NCI-H1092 treated with DMSO at 0.1 percent for 48 hours (cell line): ENCODE measurements at regions not wholly inside any gene's neighbourhood (a gene's known extent, or its start where the extent isn't known, plus 50 kb on each side); places are given as distances from the start of the nearest gene placed in this dataset.
"Not testable (repeated sequence)": the region's sequence is repeated elsewhere in the genome, so short reads cannot be mapped to it uniquely, and the experiment has no call there.

ENCODE experiments used
- DNase-seq: peaks from one replicate; lab custom pipeline; 2025; lab: John Stamatoyannopoulos, UW

DNA sequence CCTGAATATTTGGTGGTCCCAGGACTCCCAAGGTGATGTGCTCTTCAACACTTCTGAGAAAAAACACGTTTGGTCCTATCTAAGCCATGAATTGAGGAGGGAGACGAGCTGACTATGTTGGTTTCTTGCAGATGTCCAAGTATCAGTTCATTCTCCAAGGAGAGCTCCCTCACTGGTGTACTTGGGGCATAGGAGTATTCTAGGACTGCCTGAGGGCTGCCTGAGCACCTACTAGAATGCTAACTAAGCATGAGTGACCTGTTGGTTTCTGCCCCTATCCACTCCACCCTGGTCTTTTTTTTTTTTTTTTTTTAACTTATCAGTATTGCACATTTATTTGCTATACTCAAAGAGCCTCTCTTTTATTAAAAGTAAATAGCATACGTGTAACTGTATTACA lies 200.5 kb upstream of the FANCL start:
- DNase-seq: no peak

DNA sequence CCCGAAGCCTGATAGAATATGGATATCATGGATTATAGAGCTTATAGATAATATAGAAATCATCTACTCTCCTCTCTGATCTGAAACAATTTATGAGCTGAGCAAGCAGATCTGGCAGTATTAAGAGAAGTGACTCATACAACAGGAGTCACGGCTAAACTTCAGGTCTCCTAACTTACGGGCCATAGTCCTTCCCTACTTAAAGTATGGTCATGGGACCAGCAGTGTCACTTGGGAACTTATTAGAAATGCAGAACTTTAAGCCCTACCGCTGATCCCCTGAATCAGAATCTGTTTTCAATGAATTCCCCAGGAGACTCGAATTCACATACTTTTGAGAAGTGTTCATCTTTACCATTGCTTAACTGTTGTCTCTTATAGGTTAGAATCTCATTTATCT lies 195.7 kb upstream of the FANCL start:
- no peak for DNase-seq

DNA sequence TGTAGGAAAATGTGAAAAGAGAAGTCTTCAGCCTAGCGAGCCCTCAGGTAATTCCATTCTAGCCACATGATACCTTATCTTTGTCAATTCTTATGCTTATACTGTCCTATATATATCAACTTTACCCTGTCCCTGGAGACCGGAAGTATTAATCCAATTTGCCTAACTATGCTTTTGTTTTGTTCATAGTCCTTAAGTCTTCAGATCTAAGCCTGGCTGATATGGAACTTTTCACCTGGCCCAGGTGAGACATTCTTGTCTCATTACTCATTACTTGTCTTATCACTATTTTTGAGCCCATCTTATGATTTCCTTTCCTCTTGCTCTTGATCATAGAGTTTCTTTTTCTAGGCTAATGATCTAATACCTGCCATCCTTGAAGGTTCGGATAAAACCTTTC lies 194.1 kb upstream of the FANCL start:
- no peak for DNase-seq

DNA sequence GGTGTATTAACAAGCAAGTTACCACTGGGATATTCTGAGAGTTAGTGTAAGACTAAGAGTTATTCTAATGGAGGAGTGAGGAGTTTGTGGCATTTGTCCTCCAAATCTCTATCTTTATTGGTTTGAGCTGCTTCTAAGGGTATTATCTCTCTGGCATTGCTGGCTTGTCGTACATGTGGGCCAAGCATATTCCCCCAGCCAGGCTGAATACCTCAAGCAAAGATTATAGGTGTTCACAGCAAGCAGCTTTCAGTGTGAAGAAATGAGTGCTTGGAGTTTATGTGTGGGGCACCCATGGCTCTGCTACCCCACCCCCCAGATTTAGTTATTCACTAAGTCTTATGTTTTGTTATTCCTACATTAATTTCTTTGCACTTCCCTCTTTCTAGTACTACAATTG lies 193.6 kb upstream of the FANCL start:
- no peak for DNase-seq

DNA sequence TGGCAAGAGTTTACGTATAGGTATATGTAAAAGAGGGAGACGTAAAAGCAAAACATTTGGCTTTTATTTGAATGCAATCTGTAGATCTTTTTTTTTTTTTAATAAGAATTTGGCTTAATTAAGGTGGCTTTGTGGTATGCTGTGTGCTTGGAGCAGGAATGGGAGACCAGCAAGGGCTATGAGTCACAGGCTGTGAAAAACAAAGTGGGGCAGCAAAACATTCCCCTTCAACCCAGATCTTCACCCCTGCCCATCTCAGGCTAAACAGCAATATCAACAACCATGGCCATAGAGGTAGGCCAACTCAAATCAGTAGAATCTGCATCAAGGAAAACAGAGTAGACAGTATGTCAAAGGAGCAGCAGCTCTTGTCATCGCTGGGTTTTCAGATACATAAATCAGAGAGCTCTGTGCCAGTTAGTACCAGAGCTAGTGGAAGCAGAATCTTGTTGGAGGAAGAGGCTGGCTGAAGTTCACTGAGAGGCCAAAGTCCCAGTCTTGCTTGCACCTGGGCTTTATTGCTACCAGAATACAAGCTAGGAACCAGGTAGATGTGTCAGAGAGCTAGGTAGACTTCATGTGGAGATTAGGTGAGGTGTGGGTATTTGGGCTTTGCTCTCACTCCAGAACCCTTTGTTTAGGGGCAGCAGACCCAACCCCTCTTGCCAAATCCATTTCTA lies 191.5 kb upstream of the FANCL start:
- DNase-seq: no peak

DNA sequence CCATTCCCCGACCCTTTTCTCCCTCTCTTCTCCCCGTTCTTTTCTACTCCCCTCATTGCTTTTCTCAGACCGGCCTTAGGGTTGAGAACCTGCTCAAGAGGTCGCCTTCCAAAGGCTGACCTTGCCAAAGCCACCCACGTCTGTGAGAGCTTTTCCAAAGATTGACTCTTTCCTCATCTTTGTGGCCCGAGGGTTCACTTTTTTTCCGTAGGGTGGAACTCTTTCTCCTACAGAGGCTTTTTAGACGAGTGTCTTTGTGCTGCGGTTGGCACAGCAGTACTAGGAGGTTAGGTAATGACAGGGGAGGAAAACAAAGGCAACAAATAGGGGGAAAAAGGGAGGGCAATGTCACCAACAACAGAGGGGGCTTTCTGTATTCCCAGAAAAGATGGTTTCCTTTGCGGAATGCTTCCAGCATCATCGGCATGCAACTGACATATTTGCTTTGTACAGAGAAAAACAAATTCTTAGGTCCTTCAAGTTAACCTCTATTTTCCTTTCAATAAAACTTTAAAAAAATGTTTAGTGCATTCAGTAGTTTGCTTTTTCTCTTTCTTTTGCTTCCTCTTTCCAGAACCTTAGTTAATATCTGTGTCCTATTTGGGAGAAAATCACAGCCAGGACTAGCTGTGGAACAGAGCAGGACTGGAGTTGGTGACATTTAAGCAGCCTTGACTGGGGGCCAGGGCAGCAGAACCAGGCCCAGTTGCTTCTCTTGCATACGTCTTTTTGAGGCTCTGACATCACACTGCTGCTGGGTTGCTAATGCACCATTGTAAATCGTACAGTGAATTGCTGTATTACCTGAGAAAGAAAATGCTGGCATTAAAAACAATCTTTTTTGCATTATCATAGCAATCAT lies 188.1 kb upstream of the FANCL start:
- peak; percentile 45 for DNase-seq

DNA sequence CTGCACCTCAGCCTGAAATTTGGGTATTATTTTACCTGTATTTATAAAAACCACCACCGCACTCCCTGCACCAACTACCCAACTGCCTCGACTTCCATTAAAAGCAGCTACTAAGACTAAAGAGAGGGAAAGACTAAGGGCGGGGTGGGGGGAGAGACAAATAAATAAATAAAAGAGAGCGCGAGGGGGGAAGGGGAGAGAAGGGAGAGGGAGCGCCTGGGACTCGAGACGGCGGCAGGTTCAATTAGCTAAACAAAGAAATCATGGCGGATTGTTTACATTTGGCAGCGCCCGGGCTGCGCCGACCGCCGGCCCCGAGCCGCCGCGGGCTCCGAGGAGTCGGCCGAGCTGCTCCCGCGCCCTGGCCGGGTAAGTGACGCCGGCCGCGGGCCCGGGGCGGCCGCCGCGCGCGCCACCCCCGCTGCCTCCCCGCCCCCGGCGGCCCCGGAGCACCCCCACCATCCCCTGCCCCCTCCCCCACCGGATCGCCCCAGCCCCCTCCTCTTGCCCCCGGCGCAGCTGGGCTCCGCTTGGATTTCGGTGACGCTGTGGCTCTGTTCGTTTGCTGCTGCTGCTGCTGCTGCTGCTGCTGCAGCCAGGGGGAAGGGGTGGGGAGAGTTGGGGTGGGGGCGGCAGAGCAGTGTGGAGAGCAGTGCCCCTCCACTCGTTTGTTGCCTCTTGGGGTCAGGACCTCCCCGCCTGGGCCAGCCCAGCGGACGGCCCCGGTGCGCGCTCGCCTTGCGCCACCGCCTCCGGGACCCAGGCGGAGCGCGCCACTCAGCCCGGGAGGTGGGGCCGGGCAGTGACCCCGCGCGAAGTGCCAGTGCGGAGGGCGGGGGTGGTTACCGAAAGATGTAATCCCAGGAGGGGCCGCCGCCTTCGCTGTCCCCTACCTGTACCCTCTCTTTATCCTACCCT lies 187.2 kb upstream of the FANCL start:
- peak; percentile 65 for DNase-seq

DNA sequence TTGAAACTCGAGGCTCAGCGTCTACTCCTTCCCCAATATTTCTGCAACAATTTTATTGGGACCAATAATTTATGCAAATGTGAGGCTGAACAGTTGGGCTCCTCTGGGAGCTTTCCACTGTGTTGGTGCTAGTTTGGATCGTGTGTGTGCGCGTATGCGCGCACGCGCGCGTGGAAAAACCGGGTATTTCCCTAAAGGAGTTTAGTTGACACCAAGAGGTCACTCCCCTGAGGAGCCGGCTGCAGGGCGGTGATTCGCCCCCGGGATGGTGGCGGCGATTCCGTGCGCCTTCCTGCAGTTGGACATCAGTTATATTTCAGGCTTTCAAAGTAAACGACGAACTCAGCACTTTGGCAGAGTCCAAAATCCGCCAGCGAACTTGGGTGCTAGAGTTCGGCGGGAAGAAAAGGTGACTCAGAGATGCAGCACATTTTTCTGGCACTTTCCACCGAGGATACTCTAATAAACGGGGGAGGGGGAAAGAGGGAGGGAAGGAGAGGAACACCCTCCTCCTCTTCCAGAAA lies 186.5 kb upstream of the FANCL start:
- DNase-seq: peak; percentile 65

DNA sequence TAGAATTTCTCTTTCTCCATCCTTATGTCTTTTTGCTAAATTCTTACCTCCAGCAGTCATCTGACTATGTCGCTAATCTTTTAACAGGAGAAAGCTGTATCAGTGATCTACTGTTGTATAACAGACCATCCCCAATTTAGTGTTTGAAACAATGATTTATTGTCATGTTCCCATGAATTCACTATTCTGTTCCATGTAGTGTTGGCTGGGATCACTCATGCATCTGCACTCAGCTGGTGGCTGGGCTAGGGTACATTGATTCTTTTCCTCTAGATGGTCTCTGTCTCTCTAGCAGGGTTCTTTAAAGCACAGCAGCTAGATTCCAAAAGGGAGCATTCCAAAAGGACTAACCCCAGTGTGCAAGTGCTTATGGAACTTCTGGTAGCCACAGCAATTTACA lies 184.2 kb upstream of the FANCL start:
- no peak for DNase-seq

DNA sequence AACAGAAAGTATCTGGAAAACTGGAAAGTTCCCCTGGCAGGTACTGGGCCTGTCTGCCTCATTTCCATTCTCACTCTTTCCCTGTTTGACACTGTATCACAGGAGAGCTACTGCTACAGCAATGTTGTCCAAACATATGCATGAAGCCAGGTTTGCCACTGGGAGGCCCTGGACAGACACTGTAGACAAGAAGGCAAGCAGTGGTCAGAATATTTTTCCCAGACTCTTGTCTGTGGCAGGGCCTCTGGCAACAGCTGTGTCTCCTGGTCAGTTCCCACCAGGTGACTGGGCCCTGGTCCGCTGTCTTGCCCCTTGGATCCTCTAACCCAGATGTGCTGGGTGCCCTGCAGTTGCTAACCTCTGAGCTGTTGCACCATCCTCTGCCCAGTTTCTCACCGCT lies 178.9 kb upstream of the FANCL start:
- no peak for DNase-seq

DNA sequence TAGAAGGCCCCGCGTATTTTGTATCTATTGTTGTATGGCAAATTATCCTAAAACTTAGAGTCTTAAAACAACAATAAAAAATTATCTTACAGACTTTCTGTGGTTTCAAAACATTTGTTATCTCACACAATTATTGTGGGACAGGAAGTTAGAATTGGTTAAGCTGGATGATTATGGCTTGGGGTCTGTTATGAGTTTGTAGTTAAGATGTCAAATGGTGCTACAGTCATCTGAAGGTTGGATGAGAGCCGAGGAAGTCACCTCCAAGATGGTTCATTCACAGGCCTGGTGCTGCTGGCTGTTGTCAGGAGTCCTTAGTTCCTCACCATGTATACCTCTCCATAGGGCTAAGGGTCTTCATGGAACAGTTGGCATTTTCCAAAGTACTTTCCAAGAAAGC lies 175.6 kb upstream of the FANCL start:
- DNase-seq: no peak

DNA sequence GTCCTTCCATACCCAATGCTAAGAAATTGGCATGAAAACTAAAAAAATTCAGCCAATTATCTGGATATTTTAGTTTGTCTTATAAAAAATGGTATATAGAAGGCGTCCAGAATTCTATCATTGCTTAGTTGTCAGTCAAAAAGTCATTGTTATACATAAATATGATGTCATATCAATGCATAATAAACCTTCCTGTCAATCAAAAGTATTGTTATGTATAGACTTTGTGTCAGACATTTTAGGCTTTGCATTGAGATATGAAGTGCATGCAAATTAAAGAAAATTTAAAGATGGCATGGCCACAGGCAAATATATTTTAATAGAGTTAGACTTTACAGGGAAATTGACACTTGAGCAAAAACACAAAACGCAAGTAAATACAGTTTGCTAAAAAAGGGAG lies 173.4 kb upstream of the FANCL start:
- no peak for DNase-seq

DNA sequence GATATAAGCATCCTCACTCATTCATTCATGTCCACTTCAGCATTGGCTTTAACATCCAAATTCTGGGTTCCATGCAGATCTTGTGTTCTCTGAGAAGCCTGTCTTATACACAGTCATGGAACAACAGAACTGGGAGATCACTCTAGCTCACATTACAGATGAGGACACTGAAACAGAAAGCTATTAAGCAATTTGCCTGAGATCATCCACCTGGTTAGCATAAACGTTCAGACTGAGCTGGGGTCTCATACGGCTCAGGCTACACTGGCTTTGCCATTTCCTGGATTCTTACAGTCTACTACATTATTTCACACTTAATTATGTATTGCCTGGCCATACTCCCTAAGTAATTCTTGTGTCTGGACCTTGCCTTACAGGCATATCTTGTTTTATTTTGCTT lies 169.4 kb upstream of the FANCL start:
- DNase-seq: no peak

DNA sequence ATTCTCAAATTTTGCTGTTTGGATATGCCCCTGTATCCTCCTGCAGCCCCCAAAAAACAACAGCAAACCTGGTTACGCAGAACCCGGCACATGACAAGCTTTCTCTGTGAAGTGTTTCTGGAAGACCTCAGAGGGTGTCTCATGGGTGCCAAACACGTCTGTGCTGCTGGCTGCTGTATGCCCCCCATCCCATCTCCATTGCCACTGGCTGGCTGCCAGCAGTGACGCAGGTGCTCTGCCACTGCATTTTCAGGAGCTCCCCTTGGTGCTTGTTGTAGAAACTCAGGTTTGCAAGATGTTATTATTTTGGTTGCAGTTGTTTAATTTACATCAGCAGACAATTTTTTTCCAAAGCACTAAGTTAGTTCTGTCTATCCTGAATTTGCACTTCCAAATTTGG lies 166.4 kb upstream of the FANCL start:
- no peak for DNase-seq

DNA sequence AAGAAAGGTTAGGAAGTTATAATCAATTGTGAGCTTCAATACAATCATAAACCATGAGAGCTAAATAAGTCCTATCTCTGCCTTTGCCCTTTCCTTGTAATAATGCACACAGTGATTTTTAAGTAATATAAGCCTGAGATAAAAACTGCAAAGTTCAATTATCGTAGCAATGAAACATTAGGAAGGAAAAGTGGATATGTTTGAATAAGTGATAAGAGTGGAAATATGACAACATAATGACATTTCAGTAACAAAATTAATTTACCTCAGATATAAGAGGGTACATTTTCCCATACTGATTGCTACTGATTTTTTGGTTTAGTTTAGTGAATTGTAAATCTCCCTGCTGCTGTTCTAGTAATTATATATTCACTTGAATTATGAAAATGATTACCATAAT lies 164.2 kb upstream of the FANCL start:
- DNase-seq: no peak

DNA sequence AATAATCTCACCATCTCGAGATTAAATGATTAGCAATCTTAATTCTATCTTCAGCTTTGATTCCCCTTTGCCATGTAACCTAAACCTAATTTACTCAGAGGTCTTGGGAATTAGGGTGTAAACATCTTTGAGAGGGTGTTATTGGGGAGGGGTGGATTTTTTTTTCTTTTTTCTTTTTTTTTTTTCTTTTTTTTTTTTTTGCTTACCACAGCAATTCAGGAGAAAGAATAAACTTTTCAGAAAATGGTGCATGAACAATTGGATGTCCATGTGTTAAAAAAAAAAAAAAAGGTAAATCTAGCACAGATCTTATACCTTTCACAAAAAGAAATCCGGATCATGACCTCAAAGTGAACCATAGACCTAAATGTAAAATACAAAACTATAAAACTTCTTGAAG lies 160.8 kb upstream of the FANCL start:
- DNase-seq: no peak

DNA sequence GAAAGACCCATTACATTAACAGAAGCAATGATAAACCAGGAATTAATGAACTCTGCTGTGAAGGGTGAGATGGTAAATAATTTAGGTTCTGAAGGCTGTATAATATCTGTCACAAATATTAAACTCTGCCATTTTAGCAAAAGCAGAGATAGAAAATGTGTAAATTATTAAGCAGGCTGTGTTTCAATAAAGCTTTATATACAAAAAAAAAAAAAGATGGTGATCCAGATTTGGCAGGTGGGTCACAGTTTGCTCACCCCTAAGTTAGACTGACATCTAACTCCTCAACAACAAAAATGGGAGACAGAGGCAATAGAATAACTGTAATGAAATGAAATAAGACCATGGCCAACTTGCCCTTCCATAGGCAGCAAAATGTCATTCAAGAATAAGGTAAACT lies 157.3 kb upstream of the FANCL start:
- DNase-seq: no peak

DNA sequence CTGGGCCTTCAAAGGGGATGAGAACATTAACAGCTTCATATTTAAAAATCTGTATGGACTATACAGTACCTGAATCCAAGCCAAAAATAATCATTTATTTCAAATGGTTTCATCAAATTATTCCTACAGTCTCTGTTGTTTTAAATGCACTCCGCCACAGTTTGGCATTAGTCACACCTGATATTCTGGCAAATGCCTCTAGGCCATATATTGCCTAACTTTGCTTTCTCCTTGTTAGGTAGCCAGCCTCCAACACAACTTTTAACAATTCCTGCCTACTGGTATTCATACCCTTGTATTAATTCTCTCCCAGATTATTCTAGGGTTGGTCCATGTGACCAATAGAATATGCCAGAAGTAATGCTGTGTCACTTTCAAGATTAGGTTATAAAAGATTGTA lies 146.6 kb upstream of the FANCL start:
- DNase-seq: no peak

DNA sequence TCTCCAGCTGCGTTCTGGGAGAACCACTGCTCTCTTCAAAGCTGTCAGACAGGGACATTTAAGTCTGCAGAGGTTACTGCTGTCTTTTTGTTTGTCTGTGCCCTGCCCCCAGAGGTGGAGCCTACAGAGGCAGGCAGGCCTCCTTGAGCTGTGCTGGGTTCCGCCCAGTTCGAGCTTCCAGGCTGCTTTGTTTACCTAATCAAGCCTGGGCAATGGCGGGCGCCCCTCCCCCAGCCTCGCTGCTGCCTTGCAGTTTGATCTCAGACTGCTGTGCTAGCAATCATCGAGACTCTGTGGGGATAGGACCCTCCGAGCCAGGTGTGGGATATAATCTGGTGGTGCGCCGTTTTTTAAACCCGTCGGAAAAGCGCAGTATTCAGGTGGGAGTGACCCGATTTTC lies 145.8 kb upstream of the FANCL start:
- not testable (repeated sequence) for DNase-seq

DNA sequence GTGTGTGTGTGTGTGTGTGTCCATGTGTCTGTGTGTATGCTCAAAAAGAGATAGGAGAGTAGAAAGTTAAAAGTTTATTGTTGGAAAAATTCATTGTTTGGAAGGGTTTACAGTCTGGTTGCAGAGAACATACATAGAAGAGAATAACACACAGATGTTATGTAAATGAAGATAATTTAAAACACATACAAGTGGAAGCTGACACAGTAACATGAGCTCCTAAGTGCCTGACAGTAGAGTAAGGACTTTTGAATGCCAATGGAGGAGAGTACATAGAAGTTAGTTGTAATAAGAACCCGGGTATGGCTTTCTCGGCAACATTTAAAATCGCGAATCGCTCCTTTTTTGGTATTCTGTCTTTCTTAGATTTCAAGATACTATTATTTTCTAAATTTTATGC lies 137.0 kb upstream of the FANCL start:
- no peak for DNase-seq

DNA sequence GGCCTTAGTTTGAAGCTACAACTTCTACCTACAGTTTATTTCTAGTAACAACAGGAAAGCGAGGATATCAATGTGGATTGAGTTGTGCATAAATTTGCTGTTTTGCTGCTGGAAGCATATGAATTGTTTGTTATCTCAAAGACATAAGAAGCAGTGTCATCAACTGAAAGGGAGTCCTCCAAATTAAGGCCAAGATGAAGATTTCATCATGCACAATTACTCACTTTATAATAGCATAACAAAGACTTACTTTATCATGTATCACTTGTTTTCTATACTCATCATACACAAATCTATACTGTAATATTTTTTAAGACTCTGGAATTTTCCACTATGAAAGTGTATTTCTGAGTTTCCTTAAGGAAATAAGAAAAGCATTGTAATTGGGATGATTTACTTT lies 136.1 kb upstream of the FANCL start:
- no peak for DNase-seq

DNA sequence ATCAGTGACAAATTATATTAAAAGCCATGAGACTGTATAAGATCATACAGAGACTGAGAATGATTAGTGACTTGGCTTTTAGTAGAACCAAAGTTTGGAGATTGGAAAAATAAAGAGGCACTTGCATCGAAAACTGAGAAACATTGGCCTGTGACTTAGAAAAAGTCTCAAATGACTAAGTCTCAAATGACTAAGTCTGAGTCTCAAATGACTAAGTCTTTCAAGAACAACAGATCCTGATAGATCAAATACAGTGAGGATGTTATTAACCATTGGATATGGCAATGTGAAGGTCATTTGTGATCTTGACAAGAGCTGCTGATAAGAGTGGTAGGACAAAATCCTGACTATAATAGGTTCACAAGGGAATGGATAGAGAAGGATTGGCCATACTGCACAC lies 135.5 kb upstream of the FANCL start:
- no peak for DNase-seq
